Stimulated activated naive CD4-positive, alpha-beta T cell (primary cell): ENCODE measurements at regions not wholly inside any gene's neighbourhood (a gene's known extent, or its start where the extent isn't known, plus 50 kb on each side); places are given as distances from the start of the nearest gene placed in this dataset.

Source experiments
- DNase-seq, 6 experiments: peaks; one replicate each; lab custom pipeline; 2025; lab: John Stamatoyannopoulos, UW

- no peak for DNase-seq
These were observed 106.6 kb upstream of the NR2F2 start for GRCh38 chr15:96223939-96224338.

- no peak for DNase-seq
These were observed 104.7 kb upstream of the NR2F2 start for GRCh38 chr15:96225642-96226259.

GRCh38 chr15:96230526-96231181 is 99.8 kb upstream of the NR2F2 start:
- no peak for DNase-seq

GRCh38 chr15:96232335-96232734 is 98.2 kb upstream of the NR2F2 start:
- DNase-seq, result no peak

GRCh38 chr15:96234109-96234892 is 96.2 kb upstream of the NR2F2 start:
- no peak for DNase-seq

GRCh38 chr15:96237002-96237401 is 93.5 kb upstream of the NR2F2 start:
- DNase-seq, result no peak

GRCh38 chr15:96242761-96243160 is 87.7 kb upstream of the NR2F2 start:
- DNase-seq, result no peak

- DNase-seq, result no peak
These were observed 86.8 kb upstream of the NR2F2 start for GRCh38 chr15:96243701-96244100.

- no peak for DNase-seq
These were observed 85.2 kb upstream of the NR2F2 start for GRCh38 chr15:96245252-96245651.

GRCh38 chr15:96246057-96246456 is 84.4 kb upstream of the NR2F2 start:
- no peak for DNase-seq

- DNase-seq, result no peak
These were observed 82.7 kb upstream of the NR2F2 start for GRCh38 chr15:96247621-96248305.

GRCh38 chr15:96252148-96252547 is 78.4 kb upstream of the NR2F2 start:
- no peak for DNase-seq

- no peak for DNase-seq
These were observed 77.3 kb upstream of the NR2F2 start for GRCh38 chr15:96253006-96253747.

GRCh38 chr15:96254173-96254572 is 76.3 kb upstream of the NR2F2 start:
- DNase-seq, result no peak

GRCh38 chr15:96255599-96255998 is 74.9 kb upstream of the NR2F2 start:
- no peak for DNase-seq

- DNase-seq, result no peak
These were observed 68.9 kb upstream of the NR2F2 start for GRCh38 chr15:96261575-96262034.

- no peak for DNase-seq
These were observed 68.4 kb upstream of the NR2F2 start for GRCh38 chr15:96262097-96262496.

GRCh38 chr15:96262549-96263489 is 67.7 kb upstream of the NR2F2 start:
- no peak for DNase-seq

- DNase-seq, result no peak
These were observed 66.1 kb upstream of the NR2F2 start for GRCh38 chr15:96264351-96264798.

GRCh38 chr15:96264801-96265515 is 65.5 kb upstream of the NR2F2 start:
- DNase-seq, result no peak
